Endothelial cell of umbilical vein (primary cell): ENCODE measurements at regions not wholly inside any gene's neighbourhood (a gene's known extent, or its start where the extent isn't known, plus 50 kb on each side); places are given as distances from the start of the nearest gene placed in this dataset.

Source experiments
- BruUV-seq: library from RNA; stranded (reverse); fragments of 400-500 nt; replicated peaks from 2 replicates; lab custom pipeline; 2021; lab: Mats Ljungman, UMichigan
- CTCF ChIA-PET: fragments of 300-600, 350-600 bp; sonication (Branson Sonifier 250); formaldehyde crosslinking; loops from one replicate; lab custom pipeline; 2021; ENCODE audit warnings: antibody characterized with exemption, inconsistent platforms; lab: Charles Lee
- POLR2A ChIA-PET: fragments of 300-600, 350-600 bp; sonication (Branson Sonifier 250); formaldehyde crosslinking; loops from one replicate; lab custom pipeline; 2021; ENCODE audit warnings: antibody characterized with exemption, inconsistent platforms; lab: Charles Lee
- DNase-seq: peaks from one replicate; pipeline ENCODE4 v3.0.0-alpha.2; 2011; ENCODE audit warnings: low read depth, low spot score
- FAIRE-seq: peaks from 2 replicates; lab custom pipeline; 2011; peaks lifted over from hg19 to GRCh38; lab: Jason Lieb, UNC
- H2AFZ ChIP-seq: 2 replicates; pipeline ENCODE4 v1.6.0; 2012; ENCODE audit warnings: low read depth, low read length, control low read depth, inconsistent platforms
- H3K27ac ChIP-seq: 2 replicates; pipeline ENCODE4 v1.5.1; 2011; ENCODE audit warnings: low read depth, mild to moderate bottlenecking, control low read depth, low read length, moderate library complexity; ENCODE audit not compliant: insufficient read depth
- H3K27me3 ChIP-seq, 2 experiments: 2 replicates each; pipeline versions ENCODE4 v1.6.0 to v1.6.1; 2011; ENCODE audit warnings: low read length in 2 of 2, mixed read lengths in 1 of 2; ENCODE audit not compliant: control insufficient read depth in 2 of 2, insufficient read depth in 2 of 2
- H3K36me3 ChIP-seq, 2 experiments: 2 replicates in 1 of 2; 3 replicates in 1 of 2; pipeline ENCODE4 v1.5.1; 2011; ENCODE audit warnings: low read length in 2 of 2, mild to moderate bottlenecking in 1 of 2, moderate library complexity in 1 of 2; ENCODE audit not compliant: control insufficient read depth in 2 of 2, insufficient read depth in 2 of 2; ENCODE audit errors: extremely low read depth in 1 of 2
- H3K4me1 ChIP-seq: 3 replicates; pipeline ENCODE4 v1.5.1; 2011; ENCODE audit warnings: mild to moderate bottlenecking, low read length; ENCODE audit not compliant: control insufficient read depth, insufficient read depth; ENCODE audit errors: extremely low read depth
- H3K4me2 ChIP-seq: 2 replicates; pipeline ENCODE4 v1.6.1; 2011; ENCODE audit warnings: low read length, control low read depth, mixed read lengths; ENCODE audit not compliant: insufficient read depth
- H3K4me3 ChIP-seq, 3 experiments: fragments of 200-600 bp in 1 of 3; sonication (generic), shearing (Covaris generic) in 1 of 3; replicated peaks in 1 of 3; 2 replicates each; pipeline ENCODE4 v1.5.1; 2011 to 2016; ENCODE audit warnings: control low read depth in 3 of 3, low read length in 3 of 3, mild to moderate bottlenecking in 2 of 3, inconsistent platforms in 1 of 3, low read depth in 1 of 3, moderate library complexity in 1 of 3; ENCODE audit not compliant: insufficient read depth in 1 of 3
- H3K79me2 ChIP-seq: 2 replicates; pipeline ENCODE4 v1.6.0; 2012; ENCODE audit warnings: low read length, inconsistent platforms; ENCODE audit not compliant: control insufficient read depth, insufficient read depth
- H3K9ac ChIP-seq: replicated peaks from 2 replicates; pipeline ENCODE3; 2011; ENCODE audit warnings: low read length, control low read depth; ENCODE audit not compliant: insufficient read depth; ENCODE audit errors: extremely low read depth
- H3K9me1 ChIP-seq: replicated peaks from 3 replicates; pipeline ENCODE4 v1.6.0; 2011; ENCODE audit warnings: mild to moderate bottlenecking, low read length; ENCODE audit not compliant: control insufficient read depth, insufficient read depth; ENCODE audit errors: extremely low read depth
- H3K9me3 ChIP-seq: replicated peaks from 2 replicates; pipeline ENCODE4 v1.5.1; 2012; ENCODE audit warnings: low read length, inconsistent platforms; ENCODE audit not compliant: control insufficient read depth, insufficient read depth
- H4K20me1 ChIP-seq: replicated peaks from 2 replicates; pipeline ENCODE3; 2011; ENCODE audit warnings: mild to moderate bottlenecking, low read length; ENCODE audit not compliant: control insufficient read depth, insufficient read depth; ENCODE audit errors: extremely low read depth
- CTCF ChIP-seq, 2 donors: IDR thresholded peaks; 1 replicate in 1 of 2; 2 replicates in 1 of 2; pipeline ENCODE4 v1.5.1; 2011; ENCODE audit warnings: low read length in 2 of 2, mild to moderate bottlenecking in 2 of 2, moderate library complexity in 2 of 2, control low read depth in 1 of 2, inconsistent platforms in 1 of 2, low read depth in 1 of 2; ENCODE audit not compliant: insufficient read depth in 1 of 2; ENCODE audit errors: extremely low read depth in 1 of 2
- EZH2 ChIP-seq: IDR thresholded peaks from 2 replicates; pipeline ENCODE4 v1.6.1; 2012; ENCODE audit warnings: borderline replicate concordance, low read depth, mild to moderate bottlenecking, moderate library complexity, low read length, inconsistent platforms; ENCODE audit not compliant: severe bottlenecking
- FOS ChIP-seq: IDR thresholded peaks from 2 replicates; pipeline ENCODE4 v1.6.1; 2011; ENCODE audit warnings: mild to moderate bottlenecking, low read length, moderate library complexity, borderline replicate concordance; ENCODE audit not compliant: insufficient read depth
- GATA2 ChIP-seq: IDR thresholded peaks from 2 replicates; pipeline ENCODE4 v1.7.0; 2011; ENCODE audit warnings: low read depth, mild to moderate bottlenecking, moderate library complexity, mixed read lengths, low read length; ENCODE audit not compliant: insufficient read length, insufficient read depth
- JUN ChIP-seq: IDR thresholded peaks from 2 replicates; pipeline ENCODE4 v1.6.1; 2011; ENCODE audit warnings: borderline replicate concordance, low read depth; ENCODE audit not compliant: insufficient read length, insufficient read depth
- MAX ChIP-seq: IDR thresholded peaks from 2 replicates; pipeline ENCODE4 v1.6.1; 2011; ENCODE audit not compliant: insufficient read depth, insufficient read length
- MYC ChIP-seq: IDR thresholded peaks from one replicate; pipeline ENCODE4 v1.6.1; 2011; ENCODE audit warnings: mild to moderate bottlenecking, low read depth, low read length
- POLR2A ChIP-seq: IDR thresholded peaks from 2 replicates; pipeline ENCODE4 v1.6.1; 2012; ENCODE audit warnings: low read depth, mild to moderate bottlenecking, control low read depth, low read length
- POLR2AphosphoS5 ChIP-seq: IDR thresholded peaks from 2 replicates; pipeline ENCODE4 v1.6.1; 2012; ENCODE audit warnings: low read depth, mild to moderate bottlenecking, control low read depth, low read length, moderate library complexity; ENCODE audit not compliant: insufficient read depth
- dilution Hi-C: fragments of 300-500 bp; cut with MboI; formaldehyde crosslinking; loops from one replicate; pipeline ENCODE4 v1.15.0; 2019; ENCODE audit warnings: low sequenced_read_pairs; ENCODE audit not compliant: extremely low pct_ligation_motif_present
- intact Hi-C: fragments of 100-400 bp; cut with micrococcal nuclease; formaldehyde crosslinking; loops from one replicate; pipeline ENCODE4 v1.10.0; 2022

GRCh38 chr4:130573742-130574141 is 1477.8 kb downstream of the C4orf33 start:
- CTCF ChIA-PET = interaction anchor here (1.2 kb wide), 1 partner anchor 10 kb away, joined by 3 read pairs; no protein-coding TSS in a partner anchor
- BruUV-seq = no TSS peak
- POLR2A ChIA-PET = no interaction called here
- Histone ChIP-seq H3K9me3 (no peaks in the 10 kb centered on the region), H4K20me1 (no peaks in the 10 kb centered on the region), H3K9ac (no peak overlapping the region), H3K79me2 (no peaks in the 10 kb centered on the region), H3K4me3 (no peak overlapping the region), H3K4me2 (no peak overlapping the region), H3K36me3 (no peaks in the 10 kb centered on the region), H3K27me3 (no peaks in the 10 kb centered on the region), H3K9me1 (no peaks in the 10 kb centered on the region), H3K4me1 (no peaks in the 10 kb centered on the region), H3K27ac (no peak overlapping the region), H2AFZ (no peak overlapping the region)
- TF ChIP-seq FOS (no peak), CTCF (IDR thresholded peaks at IDR 0.05; ENCODE audit: extremely low read depth in 1 of 2, insufficient read depth in 1 of 2, low read depth in 1 of 2, low read length in 2 of 2) (no peak), GATA2 (no peak), POLR2A (no peak), JUN (no peak), EZH2 (no peak), MYC (no peak), POLR2AphosphoS5 (no peak), MAX (no peak)
- intact Hi-C loops = no loop called here
- no peak for FAIRE-seq
- dilution Hi-C loops = no loop called here
- no peak for DNase-seq
